GM19395 (cell line): ENCODE measurements at regions not wholly inside any gene's neighbourhood (a gene's known extent, or its start where the extent isn't known, plus 50 kb on each side); places are given as distances from the start of the nearest gene placed in this dataset.
"Not testable (repeated sequence)": the region's sequence is repeated elsewhere in the genome, so short reads cannot be mapped to it uniquely, and the experiment has no call there.

ENCODE experiments used
- ATAC-seq: cut with Tn5 transposase; IDR thresholded peaks from one replicate; pipeline ENCODE4 v1.9.1; 2021; ENCODE audit warnings: mild to moderate bottlenecking, moderate library complexity; ENCODE audit not compliant: unreplicated experiment

DNA sequence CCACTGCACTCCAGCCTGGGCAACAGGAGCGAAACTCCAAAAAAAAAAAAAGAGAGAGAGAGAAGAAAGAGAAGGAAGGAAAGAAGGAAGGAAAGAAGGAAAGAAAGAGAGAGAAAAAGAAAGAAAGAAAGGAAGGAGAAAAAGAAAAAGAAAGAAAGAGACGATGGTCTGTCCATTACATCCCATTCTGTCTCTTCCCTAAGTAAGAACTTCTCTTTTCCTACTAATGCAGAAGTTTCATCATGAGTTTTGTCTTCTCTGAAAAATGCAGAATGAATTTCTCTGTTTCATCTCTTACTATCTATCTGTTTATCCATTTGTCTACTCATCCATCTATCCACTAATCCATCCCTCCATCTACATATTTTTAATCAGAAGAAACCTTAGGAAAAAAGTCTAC, 94.9 kb upstream of the MED13 start:
- no peak for ATAC-seq

DNA sequence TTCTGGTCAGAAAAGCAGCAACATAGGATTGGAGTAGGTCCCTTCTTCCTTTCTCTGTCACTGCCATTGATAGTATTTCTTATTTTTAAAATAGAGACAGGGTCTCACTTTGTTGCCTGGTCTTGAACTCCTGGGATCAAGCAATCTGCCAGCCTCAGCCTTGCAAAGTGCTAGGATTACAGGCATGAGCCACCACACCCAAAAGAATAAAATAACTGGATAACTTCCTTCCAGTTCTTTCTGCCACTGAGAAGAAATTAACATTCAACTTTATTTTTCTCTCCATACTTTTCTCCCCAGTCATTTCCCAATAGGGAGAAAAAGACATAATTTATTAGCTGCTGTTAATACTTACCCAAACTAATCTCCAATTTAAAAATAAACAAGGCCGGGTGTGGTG, 91.9 kb upstream of the MED13 start:
- no peak for ATAC-seq

DNA sequence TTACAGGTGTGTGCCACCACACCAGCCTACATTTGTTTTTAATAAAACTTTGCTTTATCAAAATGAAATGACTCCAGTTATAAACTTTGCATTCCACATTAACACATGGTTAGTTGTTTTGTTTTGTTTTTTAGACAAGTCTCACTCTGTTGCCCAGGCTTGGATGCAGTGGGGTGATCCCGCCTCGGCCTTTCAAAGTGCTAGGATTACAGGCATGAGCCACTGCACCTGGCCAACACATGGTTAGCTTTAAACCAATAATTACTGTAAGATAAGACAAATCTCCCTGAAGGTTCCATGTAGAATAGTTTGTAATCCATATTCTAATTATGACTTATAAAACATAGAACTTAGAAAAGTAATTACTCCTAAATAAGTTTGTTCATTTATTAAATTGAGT, 89.8 kb upstream of the MED13 start:
- no peak for ATAC-seq

DNA sequence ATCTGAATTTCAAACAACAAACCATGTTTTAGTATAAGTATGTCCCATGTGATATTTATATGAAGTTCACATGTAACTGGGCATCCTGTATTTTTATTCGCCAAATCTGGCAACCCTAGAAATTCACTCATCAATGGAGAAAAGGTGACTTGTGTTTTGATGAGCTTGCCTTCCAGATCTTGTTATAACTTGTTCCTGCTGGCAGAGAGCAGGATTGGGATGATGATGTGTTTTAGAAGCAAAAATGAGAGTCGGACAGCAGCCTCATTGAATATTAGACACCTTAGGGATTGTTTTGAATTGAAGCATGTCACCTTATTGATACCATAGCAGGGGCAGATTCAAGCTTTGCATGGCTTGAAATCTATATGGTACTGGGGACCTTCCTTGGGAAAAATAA, 85.4 kb upstream of the MED13 start:
- ATAC-seq: no peak

DNA sequence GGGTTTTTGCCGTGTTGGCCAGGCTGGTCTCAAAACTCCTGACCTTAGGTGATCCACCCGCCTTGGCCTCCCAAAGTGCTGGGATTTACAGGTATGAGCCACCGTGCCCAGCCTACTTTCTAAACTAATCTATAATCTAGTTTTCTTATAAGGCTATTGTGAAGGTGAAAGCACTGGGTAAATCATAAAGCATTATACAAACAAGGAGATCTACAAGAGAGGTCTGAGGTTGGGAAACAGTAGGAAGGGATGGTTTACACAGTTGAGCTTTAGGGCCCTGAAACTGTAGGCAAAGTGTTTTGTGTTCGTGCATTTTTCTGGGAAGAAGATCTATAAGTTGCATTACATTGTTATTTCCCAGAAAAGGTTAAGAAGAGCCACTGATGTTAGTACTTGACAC, 84.9 kb upstream of the MED13 start:
- ATAC-seq: no peak

DNA sequence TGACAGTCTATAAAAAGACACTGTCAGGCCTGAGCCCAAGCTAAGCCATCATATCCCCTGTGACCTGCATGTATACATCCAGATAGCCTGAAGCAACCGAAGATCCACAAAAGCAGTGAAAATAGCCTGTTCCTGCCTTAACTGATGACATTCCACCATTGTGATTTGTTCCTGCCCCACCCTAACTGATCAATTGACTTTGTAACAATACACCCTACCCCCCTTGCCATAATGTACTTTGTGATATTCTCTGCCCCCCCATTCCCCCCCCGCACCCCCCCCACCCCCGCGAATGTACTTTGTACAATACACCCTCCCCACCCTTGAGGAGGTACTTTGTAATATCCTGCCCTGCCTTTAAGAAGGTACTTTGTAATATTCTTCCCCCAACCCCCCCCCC, 82.2 kb upstream of the MED13 start:
- no peak for ATAC-seq

DNA sequence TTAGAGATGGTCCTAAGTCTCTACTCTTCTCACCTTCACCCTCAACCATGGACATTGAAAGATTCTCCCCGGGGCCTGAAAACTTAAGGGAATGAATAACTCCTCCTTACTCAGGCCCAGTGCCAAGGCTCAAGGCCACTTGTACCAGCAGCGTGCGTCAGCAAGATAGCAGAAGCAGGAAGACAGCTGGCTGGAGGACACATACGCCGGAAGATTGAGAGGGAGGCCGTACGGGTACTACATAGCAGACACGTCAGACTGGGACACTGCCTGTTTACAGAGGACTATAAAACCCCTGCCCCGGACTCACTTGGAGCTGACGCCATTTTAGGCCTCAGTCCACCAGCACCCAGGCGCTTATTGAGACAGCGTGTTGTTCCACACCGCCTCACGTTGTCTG, 75.8 kb upstream of the MED13 start:
- no peak for ATAC-seq

DNA sequence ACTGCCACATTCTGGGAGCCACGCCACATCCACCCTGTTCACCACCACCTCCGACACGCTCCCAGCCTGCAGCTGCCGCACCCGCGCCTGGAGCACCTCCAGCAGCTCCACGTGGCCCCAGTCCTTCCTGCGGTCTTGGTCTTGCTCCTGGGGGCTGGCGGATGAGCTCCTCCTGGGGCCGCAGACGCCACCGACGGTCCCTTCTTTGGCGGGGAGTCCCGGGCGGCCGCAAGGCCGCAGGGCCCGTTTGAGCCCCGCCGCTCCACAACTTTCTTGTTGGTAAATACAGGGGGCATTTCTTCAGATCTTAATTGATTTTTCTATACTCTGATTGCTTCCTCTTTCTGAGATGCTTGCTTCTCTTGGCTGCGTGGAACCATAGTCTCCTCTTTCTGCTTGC, 75.3 kb upstream of the MED13 start:
- ATAC-seq: no peak

DNA sequence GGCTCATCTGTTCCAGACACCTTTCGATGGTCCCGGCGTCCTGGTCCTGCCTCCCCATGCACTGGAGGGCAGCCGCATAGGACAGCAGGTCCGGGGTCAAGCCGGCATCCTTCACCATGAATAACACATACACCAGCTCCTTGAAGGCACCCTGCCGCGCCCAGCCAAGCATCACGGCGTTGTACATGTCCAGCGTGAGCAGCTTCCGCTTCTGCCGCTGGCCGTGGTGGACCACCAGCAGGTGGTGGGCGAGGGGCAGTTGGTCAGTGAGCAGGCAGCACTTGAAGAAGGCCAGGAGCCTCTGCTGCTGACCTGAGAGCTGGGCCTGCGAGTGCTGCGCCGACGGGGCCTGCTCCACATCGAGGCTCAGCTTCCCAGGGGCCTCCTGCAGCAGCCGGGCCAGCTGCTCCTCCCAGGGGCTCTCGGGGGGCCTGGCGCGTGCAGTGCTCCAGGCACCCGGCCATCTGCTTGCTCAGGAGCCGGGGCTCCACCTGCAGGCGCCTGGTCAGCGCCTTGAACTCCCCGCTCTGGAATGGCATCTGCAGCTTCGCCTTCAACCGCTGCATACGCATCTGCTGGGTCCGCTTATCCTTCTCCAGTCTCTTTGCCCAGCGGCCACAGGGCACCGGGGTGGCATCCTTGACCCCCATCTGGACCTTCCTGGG, 74.7 kb upstream of the MED13 start:
- not testable (repeated sequence) for ATAC-seq

DNA sequence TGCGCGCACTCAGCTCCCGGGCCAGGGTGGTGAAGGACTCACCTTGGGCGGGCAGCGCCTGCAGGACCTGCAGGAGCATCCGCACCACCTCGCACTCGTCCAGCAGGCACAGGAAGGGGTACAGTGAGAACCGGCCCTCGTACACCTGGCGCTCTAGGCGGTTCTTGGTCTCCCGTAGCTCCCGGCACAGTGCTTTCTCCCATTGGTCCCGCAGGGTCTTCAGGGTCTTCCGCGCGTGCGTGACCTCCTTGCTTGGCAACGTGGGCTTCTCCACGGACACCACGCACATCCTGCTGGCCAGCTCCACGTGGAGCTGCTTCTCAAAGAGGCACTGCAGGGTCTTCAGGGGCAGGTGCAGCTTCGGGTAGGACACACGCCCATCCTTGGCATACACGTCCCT, 74.1 kb upstream of the MED13 start:
- ATAC-seq: no peak

DNA sequence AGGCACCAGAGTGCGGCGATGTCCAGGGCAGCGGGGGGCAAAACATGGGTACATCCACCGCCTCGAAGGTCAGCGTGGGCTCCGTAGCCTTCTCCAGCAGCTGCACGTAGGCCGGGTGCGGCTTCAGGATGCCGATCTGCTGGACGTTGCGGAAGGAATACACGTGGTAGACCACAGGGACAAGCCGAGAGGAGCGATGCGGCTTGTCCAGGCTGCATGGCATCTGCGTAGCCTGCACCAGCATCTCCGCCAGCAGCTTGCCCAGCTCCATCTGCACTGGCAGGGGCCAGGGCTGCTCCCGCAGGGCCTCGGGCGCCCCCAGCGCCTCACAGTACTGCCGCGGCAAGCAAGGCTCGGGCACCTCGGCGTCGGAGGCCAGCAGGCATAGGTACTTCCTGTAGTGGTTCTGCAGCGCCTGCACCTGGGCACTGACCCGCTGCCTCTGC, 73.6 kb upstream of the MED13 start:
- ATAC-seq: not testable (repeated sequence)

DNA sequence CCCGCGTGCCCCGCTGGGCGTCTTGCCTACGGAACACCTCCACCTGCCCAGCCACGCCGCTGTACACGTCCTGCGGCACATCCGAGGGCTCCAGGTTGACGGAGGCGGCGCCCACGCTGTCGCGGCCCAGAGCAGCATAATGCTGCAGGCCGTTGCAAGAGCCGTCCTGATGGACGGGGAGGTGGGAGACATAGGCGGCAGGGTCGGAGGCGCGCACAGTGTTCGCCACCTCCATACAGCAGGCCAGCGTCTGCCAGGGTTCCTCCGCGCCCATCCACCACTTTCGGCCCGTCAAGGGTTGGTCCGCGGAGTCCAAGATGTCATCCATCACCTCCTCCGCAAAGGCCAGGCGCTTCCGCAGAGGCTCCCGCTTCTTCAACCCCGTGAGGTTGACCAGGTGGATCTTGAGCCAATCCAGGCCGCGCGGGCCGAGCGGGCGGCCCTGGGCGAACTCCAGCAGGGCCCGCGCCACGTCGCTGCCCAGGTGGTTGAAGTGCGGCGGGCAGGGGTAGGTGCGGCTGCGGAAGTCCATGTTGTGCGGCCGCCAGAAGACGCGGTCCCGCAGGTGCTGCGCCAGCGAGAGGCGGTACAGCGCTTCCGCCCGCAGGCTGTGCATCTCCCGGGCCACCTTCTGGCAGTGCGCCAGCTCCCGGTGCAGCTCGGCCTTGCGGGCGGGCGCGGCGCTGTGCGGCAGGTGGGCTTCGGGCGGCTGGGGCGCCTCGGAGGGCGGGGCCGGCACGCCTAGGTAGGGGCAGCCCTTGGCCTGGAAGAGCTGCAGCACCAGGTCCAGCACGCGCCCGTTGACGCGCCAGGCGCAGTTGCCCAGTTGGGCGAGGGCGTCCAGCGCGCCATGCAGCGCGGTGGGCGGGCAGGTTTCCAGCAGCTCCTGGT, 72.9 kb upstream of the MED13 start:
- not testable (repeated sequence) for ATAC-seq

DNA sequence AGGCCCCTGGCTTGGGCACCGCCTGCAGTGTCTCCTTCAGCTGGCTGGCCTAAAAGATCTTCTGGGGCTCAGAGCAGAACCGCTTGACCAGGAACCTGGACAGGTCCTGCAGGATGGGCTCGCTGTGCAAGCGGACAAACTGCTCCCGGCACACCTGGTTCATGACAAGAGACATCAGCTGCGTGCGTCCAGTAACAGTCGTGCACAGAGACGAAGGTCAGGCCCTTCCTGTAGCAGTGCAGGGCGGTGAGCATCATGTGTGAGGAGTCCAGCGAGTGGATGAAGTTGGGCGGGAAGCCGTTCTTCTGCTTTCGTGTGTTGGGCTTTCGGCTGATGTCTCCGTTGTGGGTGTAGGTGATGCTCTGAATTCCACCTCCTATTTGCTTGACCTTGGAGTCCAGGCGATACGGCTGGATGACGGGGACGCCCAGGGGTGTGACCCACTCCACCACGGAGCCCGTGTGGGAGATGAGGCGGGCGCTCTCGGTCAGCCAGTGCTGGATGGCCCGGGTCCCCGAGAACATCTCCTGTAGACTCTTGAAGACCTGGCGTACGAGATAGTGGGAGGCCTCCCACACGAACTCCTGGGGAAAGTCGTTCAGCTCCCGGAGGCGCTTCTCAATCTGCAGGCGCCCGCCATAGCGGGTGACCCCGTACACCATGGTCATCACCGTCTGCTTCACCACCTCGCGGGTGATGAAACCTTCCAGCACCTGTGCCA, 72.1 kb upstream of the MED13 start:
- ATAC-seq: not testable (repeated sequence)

DNA sequence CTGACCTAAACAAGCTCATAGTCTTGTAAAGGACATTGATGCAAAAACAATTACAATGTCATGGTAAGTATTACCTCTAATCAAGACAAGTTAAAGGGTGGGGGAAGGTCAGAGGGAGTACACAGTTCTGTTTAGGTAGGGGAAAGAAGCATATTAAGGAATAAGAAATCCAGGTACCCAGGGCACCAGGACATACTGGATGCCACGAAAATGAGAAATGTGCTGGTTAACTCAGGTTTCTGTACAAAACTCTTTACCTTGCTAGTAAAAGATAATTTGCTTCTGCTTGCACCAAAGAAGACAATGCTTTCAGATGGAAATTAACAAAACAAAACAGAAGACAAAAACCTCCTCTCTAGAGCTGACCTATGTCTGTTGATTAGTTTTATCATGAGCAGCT, 70.7 kb upstream of the MED13 start:
- ATAC-seq: no peak

DNA sequence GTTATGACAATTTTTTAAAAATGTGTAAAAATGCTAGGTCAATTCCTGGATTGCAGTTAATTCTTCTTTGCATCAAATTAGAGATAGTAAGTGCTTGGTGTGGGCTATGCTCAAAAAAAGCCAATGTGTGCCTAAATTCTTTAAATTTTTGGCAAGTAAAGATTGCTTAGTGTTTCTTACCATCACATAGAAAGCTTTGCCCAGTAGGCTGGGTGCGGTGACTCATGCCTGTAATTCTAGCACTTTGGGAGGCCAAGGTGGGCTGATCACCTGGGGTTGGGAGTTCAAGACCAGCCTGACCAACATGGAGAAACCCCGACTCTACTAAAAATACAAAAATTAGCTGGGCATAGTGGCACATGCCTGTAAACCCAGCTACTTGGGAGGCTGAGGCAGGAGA, 70.0 kb upstream of the MED13 start:
- not testable (repeated sequence) for ATAC-seq

DNA sequence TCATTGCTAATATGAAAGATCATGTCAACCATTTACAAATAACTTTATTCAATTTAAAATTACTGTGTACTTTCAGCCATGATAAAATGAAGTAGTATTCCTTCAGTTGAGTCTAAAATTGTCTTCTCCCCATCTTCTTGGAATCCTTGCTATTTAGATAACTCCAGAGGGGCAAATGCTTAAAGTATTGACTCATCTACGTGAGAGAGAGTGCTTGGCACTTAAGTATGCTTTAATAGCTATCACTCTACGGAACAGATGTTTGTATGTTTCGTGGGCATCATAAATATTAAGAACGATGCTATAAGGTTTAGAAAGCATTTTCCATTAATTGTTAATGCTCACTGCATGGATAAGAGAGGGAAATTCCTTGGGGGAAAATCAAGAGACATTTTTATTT, 69.3 kb upstream of the MED13 start:
- no peak for ATAC-seq

DNA sequence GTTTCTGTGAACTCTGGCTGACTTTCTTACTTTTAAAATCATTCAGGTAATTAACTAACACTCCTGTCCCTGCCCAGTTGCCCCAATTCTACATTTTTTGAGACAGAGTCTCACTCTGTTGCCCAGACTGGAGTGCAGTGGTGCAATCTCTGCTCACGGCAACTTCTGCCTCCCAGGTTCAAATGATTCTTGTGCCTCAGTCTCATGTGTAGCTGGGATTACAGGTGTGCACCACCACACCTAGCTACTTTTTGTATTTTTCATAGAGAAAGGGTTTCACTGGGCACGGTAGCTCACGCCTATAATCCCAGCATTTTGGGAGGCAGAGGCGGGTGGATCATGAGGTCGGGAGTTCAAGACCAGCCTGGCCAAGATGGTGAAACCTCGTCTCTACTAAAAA, 66.2 kb upstream of the MED13 start:
- not testable (repeated sequence) for ATAC-seq

DNA sequence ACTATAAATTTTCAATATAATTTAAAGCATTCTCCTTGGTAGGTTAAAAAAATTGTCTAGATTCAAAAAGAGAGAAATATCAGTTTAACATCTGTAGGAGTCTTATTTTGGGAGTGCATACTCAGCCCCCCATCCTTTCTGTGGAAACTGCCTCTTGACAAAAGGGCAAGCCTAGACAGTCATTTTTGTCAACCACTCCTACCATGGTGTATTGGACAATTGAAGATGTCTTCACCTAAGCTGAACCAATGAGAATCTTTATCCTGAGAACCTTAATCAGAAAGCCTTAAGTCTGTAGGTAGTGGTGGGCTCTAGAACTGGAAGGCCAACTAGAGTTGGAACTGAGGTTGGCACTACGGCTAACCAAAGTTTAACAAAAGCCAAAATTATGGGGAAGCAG, 65.7 kb upstream of the MED13 start:
- ATAC-seq: no peak

DNA sequence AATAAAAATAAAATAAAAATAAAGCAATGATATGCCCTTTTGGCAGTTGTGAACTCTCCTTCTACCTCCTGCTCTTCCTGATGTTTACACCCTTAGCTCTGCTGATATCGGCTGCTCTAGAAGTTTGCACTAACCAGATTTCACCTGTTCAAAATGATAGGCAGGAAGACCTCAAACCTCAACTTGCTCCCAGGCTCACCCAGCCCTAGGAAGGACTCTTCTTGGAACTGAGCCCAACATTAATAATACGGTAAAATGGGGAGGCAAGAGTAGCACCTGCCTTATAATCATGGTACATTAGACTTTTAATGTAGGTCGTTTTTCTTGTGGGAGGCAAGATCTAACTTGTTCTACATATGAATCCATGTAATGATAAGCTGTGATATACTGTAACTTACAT, 61.2 kb upstream of the MED13 start:
- ATAC-seq: no peak

DNA sequence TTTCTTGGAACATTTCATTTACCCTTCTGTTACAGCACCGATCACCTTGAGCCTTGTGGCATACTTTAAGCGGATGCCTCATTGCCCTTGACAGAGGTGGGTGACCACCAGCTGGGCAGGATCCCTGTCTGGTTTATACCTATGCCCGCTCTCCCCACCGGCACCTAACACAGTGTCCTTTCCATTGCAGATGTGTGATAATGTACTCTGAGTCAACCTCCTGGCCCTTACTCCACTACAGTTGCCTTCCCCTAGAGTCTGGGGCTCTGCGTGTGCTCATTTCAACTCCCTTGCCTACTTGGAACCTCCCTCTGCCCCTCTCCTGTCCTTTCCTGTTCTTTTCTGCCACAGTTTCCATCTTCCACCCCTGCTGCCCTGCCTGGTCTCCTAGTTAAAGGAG, 60.2 kb upstream of the MED13 start:
- ATAC-seq: no peak

DNA sequence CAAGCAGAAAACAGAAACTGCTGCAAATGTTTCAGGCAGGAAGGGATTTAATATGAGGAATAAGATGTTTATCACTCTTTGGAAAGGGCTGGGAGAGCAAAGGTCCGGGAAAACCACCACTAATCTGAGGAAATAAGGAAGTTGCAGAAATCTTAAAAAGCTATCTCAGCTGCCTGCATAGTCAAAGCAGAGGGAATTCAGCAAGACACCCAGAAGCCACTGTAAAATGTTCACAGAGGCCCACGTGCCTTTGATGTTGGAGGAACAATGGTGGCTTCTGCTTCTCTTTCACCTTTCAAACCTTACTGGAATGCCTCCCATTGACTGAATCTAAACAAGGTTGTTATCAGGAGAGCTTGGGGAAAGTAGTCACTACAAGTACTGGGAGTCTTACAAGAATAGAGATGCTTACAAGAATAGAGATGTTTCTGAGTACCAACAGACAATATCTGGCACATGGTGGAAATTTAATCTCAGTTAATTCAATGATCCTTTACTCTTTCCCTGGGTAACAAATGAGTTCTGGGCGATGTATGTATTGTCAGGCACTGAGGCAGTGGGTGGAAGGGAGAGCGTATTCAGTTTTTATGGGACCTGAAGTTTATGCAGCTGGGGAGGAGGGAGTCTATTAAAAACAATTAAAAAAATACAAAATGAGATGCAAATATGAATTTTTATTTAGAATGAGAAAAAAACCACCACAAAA, 56.1 kb upstream of the MED13 start:
- ATAC-seq: no peak
